Activated CD4-positive, alpha-beta T cell treated with anti-CD3 and anti-CD28 coated beads, Interleukin-2, amount 10 ng/mL, durations not matched to agents 7 days and 5 days (primary cell): ENCODE measurements at regions not wholly inside any gene's neighbourhood (a gene's known extent, or its start where the extent isn't known, plus 50 kb on each side); places are given as distances from the start of the nearest gene placed in this dataset.

Source experiments
- CTCF ChIA-PET: fragments of 350-600 bp; sonication (Branson Sonifier 250); formaldehyde crosslinking; loops from one replicate; lab custom pipeline; 2021; ENCODE audit warnings: antibody characterized with exemption; lab: Charles Lee
- POLR2A ChIA-PET: fragments of 350-600 bp; sonication (Branson Sonifier 250); formaldehyde crosslinking; loops from one replicate; lab custom pipeline; 2021; ENCODE audit warnings: antibody characterized with exemption; lab: Charles Lee
- DNase-seq: peaks from one replicate; pipeline ENCODE4 v3.0.0-alpha.2; 2020
- H3K27ac Mint-ChIP-seq: one replicate; pipeline ENCODE4 v1.8.0; 2021; ENCODE audit warnings: mild to moderate bottlenecking, moderate library complexity, mixed read lengths
- H3K27me3 Mint-ChIP-seq: one replicate; pipeline ENCODE4 v1.8.0; 2021; ENCODE audit warnings: mixed read lengths
- H3K36me3 Mint-ChIP-seq: one replicate; pipeline ENCODE4 v1.8.0; 2021; ENCODE audit warnings: low read depth, mixed read lengths
- H3K4me1 Mint-ChIP-seq: one replicate; pipeline ENCODE4 v1.8.0; 2021; ENCODE audit warnings: mixed read lengths
- H3K4me3 Mint-ChIP-seq: one replicate; pipeline ENCODE4 v1.8.0; 2021; ENCODE audit warnings: mild to moderate bottlenecking, moderate library complexity, mixed read lengths
- H3K9me3 Mint-ChIP-seq: one replicate; pipeline ENCODE4 v1.8.0; 2021; ENCODE audit warnings: mixed read lengths

DNA sequence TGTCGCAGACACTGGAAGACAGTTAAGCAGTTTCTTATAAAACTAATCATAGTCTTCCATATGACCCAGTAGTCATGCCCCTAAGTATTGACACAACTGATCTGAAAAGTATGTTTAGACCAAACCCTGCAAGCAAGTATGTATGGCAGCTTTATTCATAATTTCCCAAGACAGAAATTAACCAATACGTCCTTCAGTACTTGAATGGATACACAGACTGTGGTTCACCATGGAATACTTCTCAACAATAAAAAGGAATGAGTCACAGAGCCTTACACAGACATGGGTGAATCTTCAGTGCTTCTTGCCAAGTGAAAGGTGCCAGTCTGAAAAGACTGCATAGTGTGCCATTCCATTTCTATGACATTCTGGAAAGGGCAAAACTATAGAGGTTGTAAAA, 50.2 kb upstream of the AKR1E2 start:
- no peaks in the 10 kb centered on the region for H3K4me1 Mint-ChIP-seq
- H3K4me3 Mint-ChIP-seq: no peak overlapping the region
- H3K36me3 Mint-ChIP-seq: no peaks in the 10 kb centered on the region
- no peak overlapping the region for H3K27ac Mint-ChIP-seq
- POLR2A ChIA-PET: no interaction called here
- CTCF ChIA-PET: no interaction called here
- H3K27me3 Mint-ChIP-seq: peaks cover 27% of the 10 kb centered on the region
- no peaks in the 10 kb centered on the region for H3K9me3 Mint-ChIP-seq
- no peak for DNase-seq

DNA sequence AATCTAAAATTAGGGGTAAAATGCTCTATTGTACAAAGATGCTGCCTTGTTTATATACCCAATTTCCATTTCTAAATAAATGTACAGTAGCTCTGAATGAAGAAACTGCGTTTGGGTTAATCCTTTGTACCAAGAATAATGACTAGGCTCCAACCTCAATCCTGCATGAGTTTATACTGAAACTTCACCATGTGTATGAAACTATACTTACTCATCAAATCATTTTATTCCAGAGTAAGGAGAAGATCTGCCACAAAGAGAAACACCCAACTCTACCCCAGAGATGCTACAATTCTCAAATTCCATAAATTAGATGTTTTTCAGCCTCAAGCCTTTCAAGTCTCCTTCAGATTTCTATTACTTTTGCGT, 53.8 kb upstream of the AKR1E2 start:
- Mint-ChIP-seq H3K4me1 (no peaks in the 10 kb centered on the region), H3K27me3 (peaks cover 32% of the 10 kb centered on the region), H3K4me3 (no peak overlapping the region), H3K27ac (no peak overlapping the region), H3K36me3 (no peaks in the 10 kb centered on the region), H3K9me3 (no peaks in the 10 kb centered on the region)
- ChIA-PET CTCF (no interaction called here), POLR2A (no interaction called here)
- no peak for DNase-seq

GRCh38 chr10:4771554-4772201, 54.3 kb upstream of the AKR1E2 start:
- ChIA-PET CTCF (interaction anchor here (1.2 kb wide), 1 partner anchor 705 kb away, joined by 3 read pairs; no protein-coding TSS in a partner anchor), POLR2A (no interaction called here)
- H3K9me3 Mint-ChIP-seq: no peaks in the 10 kb centered on the region
- H3K27me3 Mint-ChIP-seq: peaks cover 34% of the 10 kb centered on the region
- H3K4me1 Mint-ChIP-seq: no peaks in the 10 kb centered on the region
- no peaks in the 10 kb centered on the region for H3K36me3 Mint-ChIP-seq
- no peak overlapping the region for H3K27ac Mint-ChIP-seq
- no peak overlapping the region for H3K4me3 Mint-ChIP-seq
- no peak for DNase-seq

- Mint-ChIP-seq H3K36me3 (no peaks in the 10 kb centered on the region), H3K4me1 (no peaks in the 10 kb centered on the region), H3K27me3 (peaks cover 37% of the 10 kb centered on the region), H3K4me3 (no peak overlapping the region), H3K9me3 (no peaks in the 10 kb centered on the region), H3K27ac (no peak overlapping the region)
- DNase-seq: no peak
- POLR2A ChIA-PET: no interaction called here
- CTCF ChIA-PET: interaction anchor here (1.2 kb wide), 1 partner anchor 704 kb away, joined by 3 read pairs; no protein-coding TSS in a partner anchor
These were observed 55.0 kb upstream of the AKR1E2 start for GRCh38 chr10:4770801-4771553.

DNA sequence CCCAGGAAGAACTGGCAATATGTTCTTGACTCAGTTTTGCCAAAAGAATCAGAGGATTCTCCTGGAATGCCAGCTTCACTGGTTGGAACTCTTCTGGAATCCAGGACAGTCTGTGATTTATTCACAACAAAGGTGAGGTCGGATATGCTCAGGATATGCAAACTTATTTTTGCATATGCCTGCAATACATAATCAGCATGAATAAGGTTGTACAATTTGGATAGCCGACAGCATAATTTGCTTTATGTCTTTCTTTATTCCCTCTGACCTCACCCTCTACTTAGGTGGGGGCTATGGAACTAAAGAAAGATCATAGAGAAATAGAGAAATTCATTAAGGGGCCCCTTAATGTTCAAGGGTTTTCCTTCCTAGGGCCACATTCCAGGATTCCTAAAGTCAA, 57.6 kb upstream of the AKR1E2 start:
- Mint-ChIP-seq H3K9me3 (no peaks in the 10 kb centered on the region), H3K4me3 (no peak overlapping the region), H3K36me3 (no peaks in the 10 kb centered on the region), H3K27me3 (peaks cover 27% of the 10 kb centered on the region), H3K27ac (no peak overlapping the region), H3K4me1 (no peaks in the 10 kb centered on the region)
- CTCF ChIA-PET: no interaction called here
- POLR2A ChIA-PET: interaction anchor here (0.6 kb wide), 1 partner anchor 983 kb away, joined by 3 read pairs; the partner anchor contains the start of gene KLF6
- no peak for DNase-seq

- no peaks in the 10 kb centered on the region for H3K9me3 Mint-ChIP-seq
- no peak for DNase-seq
- peaks cover 21% of the 10 kb centered on the region for H3K27me3 Mint-ChIP-seq
- no peaks in the 10 kb centered on the region for H3K36me3 Mint-ChIP-seq
- ChIA-PET POLR2A (no interaction called here), CTCF (interaction anchor here (0.6 kb wide), 3 partner anchors 64 to 1784 kb away, joined by 3 read pairs; no protein-coding TSS in a partner anchor)
- H3K4me3 Mint-ChIP-seq: no peak overlapping the region
- H3K27ac Mint-ChIP-seq: no peak overlapping the region
- no peaks in the 10 kb centered on the region for H3K4me1 Mint-ChIP-seq
These were observed 58.8 kb upstream of the AKR1E2 start for GRCh38 chr10:4767033-4767814.

GRCh38 chr10:4766454-4766853, 59.6 kb upstream of the AKR1E2 start:
- Mint-ChIP-seq H3K27me3 (peaks cover 17% of the 10 kb centered on the region), H3K4me3 (no peak overlapping the region), H3K36me3 (no peaks in the 10 kb centered on the region), H3K9me3 (no peaks in the 10 kb centered on the region), H3K27ac (no peak overlapping the region), H3K4me1 (no peaks in the 10 kb centered on the region)
- DNase-seq: no peak
- ChIA-PET POLR2A (no interaction called here), CTCF (interaction anchor here (0.6 kb wide), 1 partner anchor 855 kb away, joined by 3 read pairs; no protein-coding TSS in a partner anchor)

DNA sequence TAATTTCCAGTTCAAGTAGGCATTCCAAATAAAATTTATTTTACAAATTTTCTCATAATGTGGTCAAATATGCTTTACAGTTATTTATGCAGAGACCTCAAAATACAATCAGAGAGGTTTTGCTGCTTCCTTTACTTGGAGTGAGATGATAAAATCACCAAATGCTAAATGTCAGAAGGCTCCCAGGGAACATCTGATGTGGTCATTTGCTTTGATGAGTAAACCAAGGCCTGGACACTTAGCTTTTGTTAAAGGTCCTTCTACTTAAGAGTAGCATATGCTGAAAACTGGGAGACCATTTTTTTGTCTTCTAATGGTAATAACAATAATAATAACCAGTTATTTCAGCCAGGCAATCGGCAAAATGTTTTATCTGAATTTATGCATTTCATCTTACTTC, 60.6 kb upstream of the AKR1E2 start:
- no peaks in the 10 kb centered on the region for H3K9me3 Mint-ChIP-seq
- ChIA-PET CTCF (no interaction called here), POLR2A (no interaction called here)
- H3K27ac Mint-ChIP-seq: no peak overlapping the region
- H3K4me3 Mint-ChIP-seq: no peak overlapping the region
- no peaks in the 10 kb centered on the region for H3K36me3 Mint-ChIP-seq
- peaks cover 15% of the 10 kb centered on the region for H3K27me3 Mint-ChIP-seq
- no peaks in the 10 kb centered on the region for H3K4me1 Mint-ChIP-seq
- DNase-seq: no peak

DNA sequence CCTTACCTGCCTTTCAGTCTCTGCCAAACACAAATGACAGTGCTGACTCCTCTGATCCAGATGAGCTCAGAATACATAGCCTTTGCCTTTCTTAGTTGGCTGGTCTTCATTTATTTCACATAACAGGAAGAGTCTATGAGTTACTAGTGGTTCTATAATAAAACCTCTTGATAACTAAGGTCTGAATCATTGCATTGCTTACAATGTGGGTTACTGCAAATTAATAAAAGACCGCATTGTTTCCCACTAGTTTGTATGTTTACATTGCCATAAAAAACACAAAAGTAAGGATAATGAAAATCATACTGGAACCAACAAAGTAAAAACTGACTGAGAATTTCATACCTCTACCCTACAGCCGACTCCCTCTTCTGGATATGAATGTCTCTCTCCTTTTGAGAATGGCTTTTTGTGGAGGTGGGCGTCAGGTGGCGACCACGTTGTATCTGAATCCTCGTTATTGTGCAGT, 62.0 kb upstream of the AKR1E2 start:
- ChIA-PET CTCF (interaction anchor here (0.9 to 1.3 kb wide), 3 partner anchors 11 to 1526 kb away, joined by 3 read pairs; no protein-coding TSS in a partner anchor), POLR2A (no interaction called here)
- Mint-ChIP-seq H3K27ac (no peak overlapping the region), H3K27me3 (peaks cover 18% of the 10 kb centered on the region), H3K4me1 (no peaks in the 10 kb centered on the region), H3K4me3 (no peak overlapping the region), H3K9me3 (no peaks in the 10 kb centered on the region), H3K36me3 (no peaks in the 10 kb centered on the region)
- DNase-seq: no peak

- Mint-ChIP-seq H3K4me3 (no peak overlapping the region), H3K27me3 (peaks cover 20% of the 10 kb centered on the region), H3K27ac (no peak overlapping the region), H3K4me1 (no peaks in the 10 kb centered on the region), H3K36me3 (no peaks in the 10 kb centered on the region), H3K9me3 (no peaks in the 10 kb centered on the region)
- no peak for DNase-seq
- ChIA-PET CTCF (interaction anchor here (1.3 kb wide), 1 partner anchor 10 kb away, joined by 3 read pairs; no protein-coding TSS in a partner anchor), POLR2A (no interaction called here)
These were observed 62.5 kb upstream of the AKR1E2 start for GRCh38 chr10:4763513-4763912.

DNA sequence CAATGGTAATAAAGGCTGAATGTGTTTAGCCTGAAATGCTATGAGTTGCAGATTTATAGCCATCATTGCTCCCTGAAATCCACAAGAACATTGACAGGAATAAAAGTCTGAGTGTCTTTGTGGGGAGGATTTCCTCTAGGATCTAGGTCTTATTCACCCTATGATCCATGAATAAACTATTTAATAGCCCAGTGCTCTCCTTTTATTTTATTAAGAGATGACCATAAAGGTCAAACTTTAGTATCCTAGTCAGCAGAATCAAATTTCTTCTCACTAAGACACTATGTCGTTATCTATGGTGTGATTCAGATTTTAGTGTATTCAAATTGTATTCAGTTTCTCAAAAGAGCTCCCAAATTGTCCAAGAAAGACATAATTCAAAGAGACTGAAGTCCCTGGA, 67.8 kb upstream of the AKR1E2 start:
- Mint-ChIP-seq H3K27ac (no peak overlapping the region), H3K9me3 (no peaks in the 10 kb centered on the region), H3K4me1 (no peaks in the 10 kb centered on the region), H3K4me3 (no peak overlapping the region), H3K36me3 (no peaks in the 10 kb centered on the region), H3K27me3 (peaks cover 12% of the 10 kb centered on the region)
- CTCF ChIA-PET: no interaction called here
- POLR2A ChIA-PET: no interaction called here
- no peak for DNase-seq

DNA sequence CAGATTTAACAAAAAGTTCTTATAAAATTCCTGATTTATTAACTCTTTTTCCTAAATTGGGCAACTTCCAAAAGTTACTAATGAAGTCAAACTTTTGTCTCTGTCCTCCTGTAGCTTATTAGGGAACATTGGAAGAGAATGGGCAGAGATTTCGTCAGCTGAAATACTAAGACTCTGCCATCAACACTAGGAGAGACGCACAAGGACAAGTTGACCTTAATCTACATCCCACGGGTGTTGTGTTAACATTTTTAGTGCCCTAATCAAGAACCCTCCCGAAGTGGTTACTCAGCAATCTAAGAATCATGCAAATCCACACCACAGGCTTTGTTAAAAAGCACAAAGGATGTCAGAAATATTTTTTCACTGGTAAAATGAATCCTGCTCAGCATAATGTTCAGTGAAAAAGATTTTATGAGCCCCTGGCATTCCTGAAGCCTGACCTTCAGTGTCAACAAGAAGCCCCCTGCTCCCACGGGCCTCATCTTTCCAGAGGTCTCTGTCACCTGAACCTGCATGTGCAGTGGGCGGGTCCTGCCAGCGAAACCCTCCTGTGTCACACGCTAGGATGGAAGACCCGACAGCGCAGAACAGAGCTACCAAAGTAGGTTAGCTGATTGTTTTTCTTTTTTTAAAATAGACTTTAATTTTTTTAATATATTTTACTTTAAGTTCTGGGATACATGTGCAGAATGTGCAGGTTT, 70.6 kb upstream of the AKR1E2 start:
- H3K27ac Mint-ChIP-seq: no peak overlapping the region
- no peak for DNase-seq
- H3K27me3 Mint-ChIP-seq: peaks cover 19% of the 10 kb centered on the region
- H3K4me1 Mint-ChIP-seq: no peaks in the 10 kb centered on the region
- ChIA-PET POLR2A (interaction anchor here (0.6 kb wide), 1 partner anchor 828 kb away, joined by 3 read pairs; no protein-coding TSS in a partner anchor), CTCF (interaction anchor here (0.6 kb wide), 1 partner anchor 874 kb away, joined by 6 read pairs; no protein-coding TSS in a partner anchor)
- H3K9me3 Mint-ChIP-seq: no peaks in the 10 kb centered on the region
- no peaks in the 10 kb centered on the region for H3K36me3 Mint-ChIP-seq
- H3K4me3 Mint-ChIP-seq: no peak overlapping the region
